HFFc6 (cell line): ENCODE measurements at regions not wholly inside any gene's neighbourhood (a gene's known extent, or its start where the extent isn't known, plus 50 kb on each side); places are given as distances from the start of the nearest gene placed in this dataset.

Experiments used
- DNase-seq: peaks from one replicate; pipeline ENCODE4 v3.0.0-alpha.2; 2018
- H3K27ac Mint-ChIP-seq: 2 replicates; pipeline ENCODE4 v1.8.0; 2020; ENCODE audit warnings: mild to moderate bottlenecking, mixed read lengths
- H3K27me3 Mint-ChIP-seq: 2 replicates; pipeline ENCODE4 v1.8.0; 2021; ENCODE audit warnings: mild to moderate bottlenecking, moderate library complexity, mixed read lengths; ENCODE audit not compliant: insufficient read depth
- H3K36me3 Mint-ChIP-seq: 2 replicates; pipeline ENCODE4 v1.8.0; 2021; ENCODE audit warnings: low read depth, mixed read lengths
- H3K4me1 Mint-ChIP-seq: 2 replicates; pipeline ENCODE4 v1.8.0; 2020; ENCODE audit warnings: low read depth, mixed read lengths
- H3K4me3 Mint-ChIP-seq: 2 replicates; pipeline ENCODE4 v1.8.0; 2020; ENCODE audit warnings: mild to moderate bottlenecking, moderate library complexity, mixed read lengths
- H3K9me3 Mint-ChIP-seq: 2 replicates; pipeline ENCODE4 v1.8.0; 2020; ENCODE audit warnings: mild to moderate bottlenecking, mixed read lengths
- TF ChIP-seq, protein P1 (sequence below): fragments of 200-600 bp; sonication (generic); IDR thresholded peaks from 2 replicates; pipeline ENCODE4 v1.5.0; 2021; ENCODE audit warnings: antibody characterized with exemption, mild to moderate bottlenecking

DNA sequence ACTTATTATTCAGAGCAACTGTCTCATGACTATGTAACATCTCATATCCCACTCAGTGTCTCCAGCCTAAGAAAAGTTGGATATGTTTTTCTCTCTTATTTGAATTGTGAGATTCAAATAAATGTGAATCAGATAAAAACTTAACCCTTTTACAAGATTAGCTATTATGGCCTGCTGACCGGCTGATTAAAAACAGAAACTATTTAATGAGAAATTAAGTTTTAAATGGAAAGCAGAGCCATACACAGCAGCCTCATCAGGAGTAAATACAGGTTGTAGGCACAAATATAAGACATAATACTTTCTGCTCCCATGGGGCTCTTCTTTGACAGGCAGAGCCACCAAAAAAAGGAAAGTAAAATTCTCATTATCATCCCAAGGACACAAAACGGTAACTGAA is 307.0 kb upstream of the PRMT6 start:
- Mint-ChIP-seq H3K36me3 (no peaks in the 10 kb centered on the region), H3K4me3 (no peak overlapping the region), H3K27ac (no peak overlapping the region), H3K27me3 (no peaks in the 10 kb centered on the region), H3K4me1 (no peaks in the 10 kb centered on the region), H3K9me3 (peaks cover 31% of the 10 kb centered on the region)
- no peak for DNase-seq
- TF ChIP-seq, protein P1, sequence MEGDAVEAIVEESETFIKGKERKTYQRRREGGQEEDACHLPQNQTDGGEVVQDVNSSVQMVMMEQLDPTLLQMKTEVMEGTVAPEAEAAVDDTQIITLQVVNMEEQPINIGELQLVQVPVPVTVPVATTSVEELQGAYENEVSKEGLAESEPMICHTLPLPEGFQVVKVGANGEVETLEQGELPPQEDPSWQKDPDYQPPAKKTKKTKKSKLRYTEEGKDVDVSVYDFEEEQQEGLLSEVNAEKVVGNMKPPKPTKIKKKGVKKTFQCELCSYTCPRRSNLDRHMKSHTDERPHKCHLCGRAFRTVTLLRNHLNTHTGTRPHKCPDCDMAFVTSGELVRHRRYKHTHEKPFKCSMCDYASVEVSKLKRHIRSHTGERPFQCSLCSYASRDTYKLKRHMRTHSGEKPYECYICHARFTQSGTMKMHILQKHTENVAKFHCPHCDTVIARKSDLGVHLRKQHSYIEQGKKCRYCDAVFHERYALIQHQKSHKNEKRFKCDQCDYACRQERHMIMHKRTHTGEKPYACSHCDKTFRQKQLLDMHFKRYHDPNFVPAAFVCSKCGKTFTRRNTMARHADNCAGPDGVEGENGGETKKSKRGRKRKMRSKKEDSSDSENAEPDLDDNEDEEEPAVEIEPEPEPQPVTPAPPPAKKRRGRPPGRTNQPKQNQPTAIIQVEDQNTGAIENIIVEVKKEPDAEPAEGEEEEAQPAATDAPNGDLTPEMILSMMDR = no peak

DNA sequence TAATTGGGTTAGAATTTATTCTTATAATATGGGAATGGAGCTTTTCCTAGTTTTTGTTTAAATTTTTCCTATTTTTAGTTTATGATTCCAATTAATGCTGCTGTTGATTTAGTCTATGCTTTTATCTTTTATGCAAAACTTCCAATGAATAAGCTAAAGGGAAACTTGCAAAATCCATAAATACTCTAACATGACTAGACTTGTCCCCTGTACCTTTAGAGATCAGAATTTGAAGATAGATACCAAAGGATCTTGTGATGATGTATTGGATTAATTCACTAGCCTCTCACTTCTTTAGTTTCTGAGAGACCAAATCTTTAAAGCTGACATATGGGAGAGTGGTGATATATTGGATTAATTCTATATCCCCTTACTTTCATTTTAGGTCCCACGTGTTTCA is 306.6 kb upstream of the PRMT6 start:
- Mint-ChIP-seq H3K36me3 (no peaks in the 10 kb centered on the region), H3K4me1 (no peaks in the 10 kb centered on the region), H3K27ac (no peak overlapping the region), H3K9me3 (peaks cover 31% of the 10 kb centered on the region), H3K27me3 (no peaks in the 10 kb centered on the region), H3K4me3 (no peak overlapping the region; the same call in 1 of the 2 replicates)
- TF ChIP-seq, protein P1 = no peak
- DNase-seq = no peak

DNA sequence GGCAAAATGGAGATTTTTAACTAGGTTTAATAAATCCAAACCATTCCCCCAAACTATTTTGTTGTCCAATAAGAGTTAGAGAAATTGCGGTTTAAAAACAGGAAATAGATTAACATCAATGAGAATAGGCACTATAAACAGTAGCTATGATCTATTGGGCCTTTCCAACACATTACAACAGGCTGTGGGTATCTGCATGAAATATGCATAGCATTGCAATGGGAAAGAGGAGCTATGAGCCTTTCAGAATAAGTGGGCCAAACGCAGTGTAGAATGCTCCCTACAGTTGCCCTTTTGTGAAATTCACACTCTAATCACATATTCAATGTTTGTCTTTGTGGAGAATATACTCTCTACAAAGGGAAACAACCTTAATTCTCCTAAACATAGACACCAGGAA is 305.5 kb upstream of the PRMT6 start:
- TF ChIP-seq, protein P1 = no peak

DNA sequence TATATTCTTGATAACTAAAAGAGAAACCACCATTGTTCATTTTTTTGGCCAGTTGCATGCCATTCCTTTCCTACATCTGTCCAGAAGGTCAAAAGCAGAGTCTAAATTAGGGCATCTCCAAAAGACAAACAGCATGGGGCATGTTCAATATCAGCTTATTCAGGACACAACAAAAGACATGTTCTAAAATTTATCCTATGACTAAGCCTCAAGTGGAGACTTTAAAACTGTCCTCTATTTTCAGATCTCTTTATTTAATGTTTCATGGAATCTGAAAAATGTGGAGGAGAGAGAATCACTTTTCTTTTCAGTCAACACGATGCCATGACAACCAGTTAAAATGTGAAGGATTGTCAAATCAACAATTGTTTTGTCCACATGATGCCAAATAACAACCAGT is 303.4 kb upstream of the PRMT6 start:
- no peak overlapping the region for H3K27ac Mint-ChIP-seq
- no peaks in the 10 kb centered on the region for H3K36me3 Mint-ChIP-seq
- H3K9me3 Mint-ChIP-seq = peaks cover 23% of the 10 kb centered on the region
- H3K4me1 Mint-ChIP-seq = no peaks in the 10 kb centered on the region
- TF ChIP-seq, protein P1 = no peak
- H3K4me3 Mint-ChIP-seq = no peak overlapping the region
- no peaks in the 10 kb centered on the region for H3K27me3 Mint-ChIP-seq
- no peak for DNase-seq

More for the DNA sequence above, 305.5 kb upstream of the PRMT6 start:
- Mint-ChIP-seq H3K27me3 (no peaks in the 10 kb centered on the region), H3K27ac (no peak overlapping the region), H3K9me3 (peaks cover 31% of the 10 kb centered on the region), H3K36me3 (no peaks in the 10 kb centered on the region), H3K4me3 (no peak overlapping the region), H3K4me1 (no peaks in the 10 kb centered on the region)
- no peak for DNase-seq

DNA sequence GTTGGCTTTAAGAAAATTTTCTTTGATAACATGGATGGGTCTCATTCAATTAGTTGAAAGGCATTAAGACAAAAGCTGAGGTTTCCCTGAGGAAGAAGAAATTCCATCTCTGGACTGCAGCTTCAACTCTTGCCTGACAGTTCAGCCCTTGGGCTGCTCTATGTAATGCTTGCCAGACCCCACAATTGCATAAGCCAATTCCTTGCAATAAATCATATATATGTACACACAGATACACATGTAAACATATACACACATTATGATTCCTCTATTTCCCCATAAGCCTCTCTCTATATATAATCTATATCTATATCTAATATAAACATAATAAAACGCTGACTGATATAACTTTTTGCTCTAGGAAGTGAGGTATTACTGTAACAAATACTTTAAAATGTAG is 301.5 kb upstream of the PRMT6 start:
- TF ChIP-seq, protein P1 = no peak
- Mint-ChIP-seq H3K27me3 (no peaks in the 10 kb centered on the region), H3K4me1 (no peaks in the 10 kb centered on the region), H3K9me3 (peaks cover 30% of the 10 kb centered on the region), H3K27ac (no peak overlapping the region), H3K36me3 (no peaks in the 10 kb centered on the region), H3K4me3 (no peak overlapping the region)
- no peak for DNase-seq
